NCI-H82 treated with DMSO at 0.1 percent for 48 hours (cell line): ENCODE measurements at regions not wholly inside any gene's neighbourhood (a gene's known extent, or its start where the extent isn't known, plus 50 kb on each side); places are given as distances from the start of the nearest gene placed in this dataset.
A peak's percentile ranks its signal among the peaks of the same experiment; 100 is the strongest.
"Not testable (repeated sequence)": the region's sequence is repeated elsewhere in the genome, so short reads cannot be mapped to it uniquely, and the experiment has no call there.

Source experiments
- DNase-seq: peaks from one replicate; lab custom pipeline; 2025; ENCODE audit not compliant: unreplicated experiment; lab: John Stamatoyannopoulos, UW

DNA sequence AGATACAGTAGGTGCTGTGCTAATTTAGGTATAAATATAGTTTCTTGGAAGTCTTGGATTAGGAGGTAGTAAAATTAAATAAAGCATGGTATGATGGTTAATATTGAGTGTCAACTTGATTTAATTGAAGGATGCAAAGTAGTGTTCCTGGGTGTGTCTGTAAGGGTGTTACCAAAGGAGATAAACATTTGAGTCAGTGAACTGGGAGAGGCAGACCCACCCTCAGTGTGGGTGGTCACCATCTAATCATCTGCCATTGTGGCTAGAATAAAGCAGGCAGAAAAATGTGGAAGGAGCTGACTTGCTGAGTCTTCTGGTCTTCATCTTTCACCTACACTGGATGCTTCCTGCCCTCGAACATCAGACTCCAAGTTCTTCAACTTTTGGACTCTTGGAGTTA lies 153.7 kb upstream of the GK2 start:
- no peak for DNase-seq

DNA sequence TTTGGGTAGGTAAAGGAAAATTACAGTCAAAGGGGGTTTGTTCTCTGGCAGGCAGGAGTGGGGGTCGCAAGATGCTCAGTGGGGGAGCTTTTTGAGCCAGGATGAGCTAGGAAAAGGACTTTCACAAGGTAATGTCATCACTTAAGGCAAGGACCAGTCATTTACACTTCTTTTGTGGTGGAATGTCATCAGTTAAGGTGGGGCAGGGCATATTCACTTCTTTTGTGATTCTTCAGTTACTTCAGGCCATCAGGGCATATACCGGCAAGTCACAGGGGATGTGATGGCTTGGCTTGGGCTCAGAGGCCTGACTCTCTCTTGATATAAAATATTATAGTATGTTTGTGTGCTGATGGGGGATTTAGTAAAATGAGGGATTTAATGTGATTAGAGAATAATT lies 151.4 kb upstream of the GK2 start:
- not testable (repeated sequence) for DNase-seq

DNA sequence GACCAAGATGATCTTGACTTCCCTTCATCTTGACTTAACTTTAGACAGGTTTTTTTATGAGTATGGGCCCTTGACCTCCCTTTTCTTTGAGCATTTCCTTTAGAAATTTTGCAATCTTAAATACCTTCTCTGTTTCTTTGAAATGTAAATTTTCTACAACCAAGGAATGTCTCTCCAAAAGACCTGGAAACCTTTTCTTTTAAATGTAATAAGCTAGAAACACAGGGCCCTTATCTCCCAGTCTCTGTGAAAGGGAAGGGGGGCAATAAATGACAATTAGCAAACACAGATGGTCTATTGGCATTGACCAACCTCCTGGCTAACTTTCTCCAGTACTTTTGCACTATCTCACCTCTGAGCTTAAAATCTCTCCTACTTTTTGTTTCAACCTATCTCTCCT lies 144.3 kb upstream of the GK2 start:
- DNase-seq: no peak

DNA sequence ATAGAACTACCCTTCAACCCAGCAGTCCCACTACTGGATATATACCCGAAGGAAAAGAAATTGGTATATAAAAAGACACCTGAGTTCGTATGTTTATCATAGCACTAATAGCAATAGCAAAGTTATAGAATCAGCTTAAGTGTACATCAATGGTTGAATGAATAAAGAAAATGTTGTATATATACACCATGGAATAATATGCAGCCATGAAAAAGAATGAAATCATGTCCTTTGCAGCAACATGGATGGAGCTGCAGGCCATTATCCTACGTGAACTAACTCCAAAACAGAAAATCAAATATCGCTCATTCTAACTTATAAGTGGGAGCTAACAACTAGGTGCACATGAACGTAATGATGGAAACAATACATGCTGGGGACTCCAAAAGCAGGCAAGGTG lies 143.5 kb upstream of the GK2 start:
- no peak for DNase-seq

DNA sequence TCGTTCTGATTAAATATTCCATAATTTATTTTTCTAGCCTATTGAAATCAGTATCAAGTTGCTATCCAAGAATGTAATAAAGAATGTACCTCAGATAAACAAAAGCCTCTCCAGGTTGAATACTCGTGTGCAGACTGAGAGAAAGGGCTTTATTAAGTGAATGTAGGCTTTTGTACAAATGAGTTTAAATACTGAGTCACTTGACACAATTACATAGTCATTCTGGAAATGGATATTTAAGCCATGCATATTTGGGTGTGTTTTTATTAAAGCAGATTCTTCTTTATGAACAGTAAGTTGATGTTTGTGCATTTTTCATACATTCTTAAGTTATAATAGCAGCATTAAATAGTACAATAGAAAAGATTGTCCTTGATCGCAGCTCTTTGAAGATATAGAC lies 139.8 kb upstream of the GK2 start:
- no peak for DNase-seq

DNA sequence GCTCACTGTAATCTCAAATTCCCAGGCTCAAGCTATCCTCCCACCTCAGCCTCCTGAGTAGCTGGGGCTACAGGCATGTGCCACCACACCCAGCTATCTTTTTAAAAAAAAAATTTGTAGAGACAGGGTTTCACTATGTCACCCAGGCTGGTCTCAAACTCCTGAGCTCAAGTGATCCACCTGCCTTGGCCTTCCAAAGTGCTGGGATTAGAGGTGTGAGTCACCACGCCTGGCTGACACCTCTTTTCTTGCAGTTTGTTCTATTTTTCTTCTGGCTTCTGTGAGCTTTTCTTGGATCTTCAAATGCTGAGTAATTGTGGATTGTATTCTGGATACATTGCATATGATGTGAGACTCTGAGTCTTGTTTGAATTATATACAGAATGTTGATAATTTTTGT lies 137.3 kb upstream of the GK2 start:
- DNase-seq: not testable (repeated sequence)

DNA sequence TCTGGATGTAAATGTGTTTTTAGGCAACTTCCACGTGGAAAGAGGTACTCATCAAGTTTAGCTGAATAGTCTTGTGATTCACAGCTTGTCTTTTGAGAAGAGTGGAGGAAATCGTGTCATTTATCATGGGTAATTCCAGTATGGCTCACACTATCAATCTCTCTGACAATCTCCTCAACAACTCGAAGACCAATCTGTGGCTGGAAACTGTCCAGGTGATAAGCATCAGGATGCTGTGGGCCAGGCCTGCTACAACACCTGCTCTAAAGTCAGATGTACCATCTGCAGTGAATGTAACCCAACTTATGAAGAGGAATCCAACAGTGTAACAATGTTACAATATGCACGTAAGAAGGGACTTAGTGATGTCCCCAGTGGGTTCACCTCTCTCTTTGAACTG lies 132.1 kb upstream of the GK2 start:
- DNase-seq: no peak

DNA sequence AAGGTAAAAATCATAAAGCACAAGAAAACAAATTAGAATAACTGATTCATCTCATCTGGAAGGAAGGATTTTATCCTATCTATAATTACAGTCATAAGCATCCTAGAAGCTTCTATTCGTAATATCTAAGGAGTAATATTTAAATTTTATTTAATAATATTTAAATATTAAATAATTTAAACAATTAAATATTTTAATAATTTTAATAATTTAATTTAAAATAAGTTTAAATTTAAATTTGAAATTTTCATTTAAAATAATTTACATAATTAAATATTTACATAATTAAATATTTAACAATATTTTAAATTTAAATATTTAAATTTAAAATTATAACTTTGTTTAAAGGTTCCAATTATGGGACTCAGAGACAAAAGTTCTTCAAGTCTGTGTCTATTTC lies 127.5 kb upstream of the GK2 start:
- no peak for DNase-seq

DNA sequence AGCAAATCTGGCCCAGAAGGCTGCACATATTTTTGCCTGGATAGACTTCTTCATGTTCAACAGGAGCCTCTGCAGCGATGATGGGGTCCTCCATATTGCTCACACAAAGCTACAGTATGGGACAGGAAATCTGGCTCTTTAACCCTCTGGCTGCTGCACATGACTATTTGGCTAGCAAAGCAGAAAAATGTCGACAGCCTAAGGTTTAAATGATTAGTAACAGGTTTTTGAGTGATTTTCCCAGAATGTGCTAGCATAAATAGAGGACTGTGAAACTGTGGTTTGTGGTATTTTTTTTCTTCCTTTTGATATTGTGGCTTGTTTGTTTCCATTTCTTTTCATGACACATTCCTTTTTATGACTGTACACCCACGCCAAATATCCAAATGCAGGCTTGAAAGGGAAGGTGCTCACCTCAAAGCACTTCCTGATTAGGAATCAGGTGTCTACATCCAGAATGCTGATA lies 120.2 kb upstream of the GK2 start:
- no peak for DNase-seq

DNA sequence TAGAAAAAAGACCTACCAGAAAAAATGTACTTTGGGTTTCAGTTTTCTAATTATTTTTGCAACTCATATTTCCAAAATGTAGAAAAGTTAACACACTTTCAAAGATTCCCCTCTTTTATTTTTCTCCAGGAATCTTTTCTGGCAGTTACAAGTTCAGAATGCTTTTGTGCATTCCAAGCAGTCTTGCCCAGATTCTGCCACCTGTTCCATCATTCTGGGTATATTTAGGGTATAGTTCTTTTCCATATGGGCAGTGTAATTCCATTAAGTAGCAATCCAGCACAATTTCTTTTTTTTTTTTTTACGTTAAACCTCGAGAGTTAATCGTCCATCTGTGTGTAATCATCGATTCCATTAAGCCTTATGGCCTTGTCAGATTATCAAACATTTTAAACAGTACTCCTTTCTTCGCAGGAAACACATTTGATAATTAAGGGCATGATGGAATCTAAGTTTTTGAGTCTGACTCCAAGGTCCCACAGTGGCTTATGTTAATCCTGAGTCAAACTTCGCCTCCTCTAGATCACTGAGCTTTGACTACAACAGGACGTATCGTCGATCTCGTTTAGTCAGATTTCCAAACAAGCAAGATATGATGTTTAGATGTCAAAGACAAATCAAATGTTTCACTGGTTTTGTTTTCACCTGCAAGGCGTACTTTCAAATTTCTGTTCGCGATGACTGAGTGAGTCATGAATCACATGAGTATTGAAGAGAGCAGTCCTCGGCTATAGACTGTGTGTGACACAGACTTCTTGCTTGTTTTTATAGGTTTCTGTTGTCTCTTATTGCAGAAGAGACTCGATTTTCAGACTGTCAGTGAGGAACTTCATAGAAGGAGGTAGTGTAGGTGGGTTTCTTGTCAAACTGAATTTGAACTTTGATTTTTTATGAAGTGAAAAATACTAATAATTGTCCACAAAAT lies 118.9 kb upstream of the GK2 start:
- peak; percentile 71 for DNase-seq

DNA sequence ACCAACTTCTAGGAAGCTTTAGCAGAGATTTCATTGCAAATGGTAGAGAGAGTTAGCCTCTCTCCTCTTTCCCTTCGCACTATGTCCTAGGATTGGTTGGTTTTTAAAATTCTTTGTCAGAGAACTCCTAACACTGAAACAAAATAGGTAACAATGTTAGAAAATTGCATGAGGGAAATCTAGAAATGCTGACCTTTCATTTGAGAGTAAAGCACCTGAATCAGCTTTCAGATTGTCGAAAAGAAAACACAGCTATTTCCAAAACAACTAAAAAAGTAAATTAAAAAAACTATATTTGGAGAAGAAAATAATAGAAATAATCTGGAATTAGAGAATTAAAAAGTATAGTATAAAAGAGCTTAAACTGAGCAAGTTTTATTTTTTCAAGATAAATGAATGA lies 108.1 kb upstream of the GK2 start:
- DNase-seq: no peak

DNA sequence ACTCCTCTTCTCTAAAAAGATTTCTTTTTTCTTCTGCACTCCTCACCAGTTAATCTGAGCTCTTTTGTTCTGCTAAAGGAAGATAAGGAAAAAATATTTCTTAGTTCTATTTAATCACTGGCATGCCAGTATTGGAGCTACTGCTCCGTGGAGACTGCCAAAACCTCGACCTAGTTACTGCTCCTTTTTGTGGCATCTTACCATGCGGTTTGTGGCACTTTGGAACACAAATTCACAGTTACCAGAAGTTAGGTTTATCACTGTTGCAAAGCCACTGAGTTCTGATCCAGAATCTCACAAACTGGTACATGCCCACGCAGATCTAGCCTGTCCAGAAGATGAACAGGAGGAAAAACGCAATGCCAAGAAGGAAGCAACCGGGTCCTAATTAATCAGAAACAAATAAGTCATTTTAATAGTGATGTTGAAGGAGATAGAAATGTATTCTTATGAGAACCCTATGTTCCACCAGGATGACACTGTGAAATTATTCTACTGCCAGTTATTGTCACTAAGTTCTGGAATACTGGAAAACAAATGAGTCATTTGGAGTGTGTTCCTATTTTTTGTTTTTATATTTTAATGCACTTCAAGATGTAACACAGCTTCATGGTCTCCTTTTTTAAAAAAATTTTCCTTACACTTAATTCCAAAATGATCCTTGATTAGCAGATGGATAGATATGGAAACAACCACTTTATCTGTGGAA lies 106.7 kb upstream of the GK2 start:
- no peak for DNase-seq

DNA sequence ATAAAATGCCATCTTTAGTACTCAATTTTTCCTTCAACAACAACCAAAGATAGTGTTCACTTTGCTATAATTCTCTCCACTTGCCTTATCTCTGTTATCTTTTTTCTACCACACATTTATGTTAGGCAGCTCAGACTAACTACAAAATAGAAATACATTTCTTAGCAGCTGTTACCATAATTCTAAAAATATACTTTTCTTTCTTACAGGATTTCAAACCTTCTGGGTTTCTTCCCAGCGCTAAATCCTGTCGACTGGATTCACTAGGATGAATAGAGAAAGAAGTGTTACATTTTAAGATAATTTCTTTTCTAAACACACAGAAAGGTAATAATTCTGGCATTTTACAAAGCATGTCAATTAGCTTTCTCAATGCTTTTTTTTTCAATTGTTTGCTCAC lies 105.5 kb upstream of the GK2 start:
- no peak for DNase-seq

DNA sequence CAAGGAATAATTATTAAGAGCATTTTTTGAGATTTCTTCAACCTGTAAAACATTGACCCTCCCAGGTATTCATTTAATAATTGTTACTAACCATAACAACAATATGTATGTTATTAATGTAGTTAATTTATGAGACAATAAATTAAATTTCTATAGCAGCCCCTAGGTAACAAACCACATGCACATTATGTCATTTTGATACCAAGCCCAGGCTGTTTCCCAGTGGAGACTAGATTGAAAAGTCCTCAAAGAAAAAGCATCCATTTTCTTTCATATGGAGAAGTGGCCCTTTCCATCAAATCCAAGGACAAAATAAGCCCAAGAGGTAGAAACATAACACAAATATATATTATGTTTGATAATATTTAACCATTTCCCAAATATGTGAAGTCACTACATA lies 104.3 kb upstream of the GK2 start:
- DNase-seq: no peak

DNA sequence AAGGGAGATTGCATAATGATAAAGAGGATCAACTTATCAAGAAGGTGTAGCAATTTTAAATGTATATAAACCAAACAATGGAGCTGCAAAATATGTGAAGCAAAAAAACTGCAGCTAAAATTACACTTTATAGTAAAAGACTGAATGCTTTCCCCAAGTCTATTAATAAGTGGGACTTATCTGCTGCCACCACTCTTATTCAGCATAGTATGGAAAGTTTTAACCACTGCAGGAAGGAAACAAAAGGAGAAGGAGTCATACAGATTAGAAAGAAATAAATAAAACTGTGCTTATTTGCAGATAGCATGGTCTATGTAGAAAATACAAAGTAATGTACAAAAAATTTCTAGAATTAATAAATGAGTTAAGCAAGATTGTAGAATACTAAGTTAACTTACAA lies 94.1 kb upstream of the GK2 start:
- DNase-seq: no peak

DNA sequence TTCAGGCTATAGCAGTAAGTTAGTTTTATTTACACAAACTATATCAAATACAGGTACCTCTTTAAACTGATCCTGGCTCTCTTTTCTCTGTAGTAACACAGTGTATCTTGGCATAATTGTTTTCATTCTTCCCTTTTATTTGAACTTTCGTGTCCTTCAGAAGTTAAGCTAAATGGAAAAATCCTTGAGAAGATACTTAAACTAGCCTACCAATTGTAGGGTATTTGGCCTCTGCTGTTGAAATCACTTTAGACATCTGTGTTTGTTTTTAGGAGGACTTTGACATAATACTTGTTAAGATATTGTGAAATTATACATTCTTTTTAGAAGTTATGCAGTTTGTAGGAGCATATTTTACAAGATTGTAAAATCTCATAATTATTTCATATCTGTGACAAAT lies 90.3 kb upstream of the GK2 start:
- no peak for DNase-seq

DNA sequence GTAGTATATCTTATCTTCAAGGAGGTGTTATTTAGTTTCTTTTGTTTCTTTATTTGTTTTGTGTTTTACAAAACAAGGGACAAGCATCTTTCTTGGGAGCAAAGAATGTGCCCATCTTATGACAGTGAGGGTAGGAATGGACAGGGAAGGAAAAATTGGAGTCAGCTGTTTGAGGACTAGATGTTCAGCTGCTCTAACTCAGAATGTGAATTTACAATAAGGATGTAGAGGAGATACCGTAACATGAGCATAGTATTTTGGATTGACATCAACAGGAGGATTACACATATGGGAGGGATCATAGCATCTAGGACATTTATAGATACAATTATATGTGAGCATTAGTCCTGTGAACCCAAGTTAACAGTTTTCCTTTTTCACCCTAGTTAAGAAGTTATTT lies 89.0 kb upstream of the GK2 start:
- DNase-seq: no peak

DNA sequence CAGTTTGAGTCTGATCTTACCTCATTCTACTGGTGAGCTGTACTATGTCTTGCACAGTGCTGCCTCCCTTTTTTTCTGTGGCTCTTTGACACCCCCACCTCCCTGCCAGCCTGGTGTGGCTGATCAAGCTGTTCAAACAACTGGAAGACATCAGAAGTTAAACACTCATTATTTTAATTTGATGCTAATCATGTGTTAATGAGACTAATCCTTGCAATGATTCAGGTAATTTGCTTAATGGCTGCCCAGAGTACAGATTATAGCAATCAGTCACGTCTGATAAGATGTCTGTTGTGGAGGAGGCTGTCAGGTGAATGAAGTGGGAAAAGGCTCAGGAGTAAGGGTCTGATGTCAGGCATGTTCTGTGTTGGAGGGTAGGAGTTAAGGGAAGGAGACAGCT lies 87.4 kb upstream of the GK2 start:
- DNase-seq: peak; percentile 78

DNA sequence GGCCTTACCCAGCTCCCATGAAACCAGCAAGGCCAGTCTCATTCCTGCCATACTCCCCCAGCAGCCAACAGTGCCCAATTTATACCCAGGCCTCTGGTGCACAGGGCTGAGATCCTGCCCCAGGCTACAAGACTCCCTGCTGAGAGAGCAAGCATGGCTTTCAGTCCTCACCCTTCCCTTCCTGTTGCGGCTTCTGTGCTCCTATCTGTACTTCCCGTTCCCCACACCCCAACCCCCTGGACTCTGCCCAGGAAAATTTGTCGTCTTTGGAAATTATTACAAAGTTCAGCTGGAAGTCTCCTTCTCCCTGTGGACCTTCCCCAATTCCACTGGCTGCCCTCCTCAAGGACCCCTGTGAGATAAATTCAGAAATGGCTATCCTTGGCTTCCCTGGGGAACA lies 84.1 kb upstream of the GK2 start:
- no peak for DNase-seq

DNA sequence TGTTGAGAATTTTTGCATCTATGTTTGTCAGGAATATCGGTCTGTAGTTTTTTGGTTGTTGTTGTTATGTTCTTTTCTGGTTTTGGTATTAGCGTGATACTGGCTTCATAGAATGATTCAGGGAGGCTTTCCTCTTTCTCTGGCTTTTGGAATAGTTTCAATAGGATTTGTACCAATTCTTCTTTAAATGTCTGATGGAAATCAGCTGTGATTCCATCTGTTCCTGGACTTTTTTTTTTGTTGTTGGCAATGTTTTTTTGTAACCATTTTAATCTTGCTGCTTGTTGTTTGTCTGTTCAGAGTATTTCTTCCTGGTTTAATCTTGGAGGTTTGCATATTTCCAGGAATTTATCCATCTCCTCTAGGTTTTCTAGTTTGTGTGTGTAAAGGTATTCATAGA lies 81.5 kb upstream of the GK2 start:
- no peak for DNase-seq

DNA sequence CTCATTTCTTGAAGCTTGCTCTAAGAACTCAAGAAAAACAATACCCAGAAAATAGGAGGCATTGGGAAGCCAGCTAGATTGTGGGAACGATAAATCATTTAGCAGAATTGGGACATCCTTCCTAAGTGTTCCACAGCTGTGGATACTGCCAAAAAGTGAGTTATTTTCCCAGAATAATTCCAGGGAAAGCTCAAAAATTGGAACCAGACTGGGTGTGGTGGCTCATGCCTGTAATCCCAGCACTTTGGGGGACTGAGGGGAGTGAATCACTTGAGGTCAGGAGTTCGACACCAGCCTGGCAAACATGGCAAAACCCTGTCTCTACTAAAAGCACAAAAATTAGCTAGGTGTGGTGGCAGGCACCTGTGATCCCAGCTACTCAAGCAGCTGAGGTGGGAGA lies 68.2 kb upstream of the GK2 start:
- no peak for DNase-seq

DNA sequence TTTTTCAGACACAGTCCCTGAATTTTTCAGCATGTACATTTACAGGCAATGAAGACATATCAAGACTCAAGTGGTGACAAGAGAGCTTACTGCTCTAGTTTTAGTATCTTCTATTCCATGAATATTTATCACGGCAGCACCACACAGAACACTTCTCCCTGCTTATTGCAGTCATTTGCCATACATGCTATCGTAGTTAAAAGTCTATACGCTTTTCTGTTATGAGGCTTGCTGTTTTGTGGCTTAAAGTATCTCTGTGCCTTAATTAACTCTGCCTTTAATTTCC lies 65.4 kb upstream of the GK2 start:
- DNase-seq: no peak
